WTC11 (cell line): ENCODE measurements at regions not wholly inside any gene's neighbourhood (a gene's known extent, or its start where the extent isn't known, plus 50 kb on each side); places are given as distances from the start of the nearest gene placed in this dataset.
"Not testable (repeated sequence)": the region's sequence is repeated elsewhere in the genome, so short reads cannot be mapped to it uniquely, and the experiment has no call there.

Experiments used
- ATF2 ChIP-seq: sonication (generic); formaldehyde crosslinking; IDR thresholded peaks from 2 replicates; pipeline ENCODE4 v1.8.1; 2022; ENCODE audit warnings: low read depth, missing genetic modification reagents, borderline replicate concordance
- MLX ChIP-seq: sonication (generic); formaldehyde crosslinking; IDR thresholded peaks from 2 replicates; pipeline ENCODE4 v1.8.1; 2023; ENCODE audit warnings: mild to moderate bottlenecking, missing genetic modification reagents, moderate library complexity

- TF ChIP-seq MLX (CRISPR knock-in tag); ATF2: not testable (repeated sequence)
Measured at GRCh38 chr15:22178438-22178837, 98.1 kb downstream of the OR4M2 start.
